ENCODE measurements at regions not wholly inside any gene's neighbourhood (a gene's known extent, or its start where the extent isn't known, plus 50 kb on each side); places are given as distances from the start of the nearest gene placed in this dataset.

GRCh38 chrY:8821106-8821505 is 516.2 kb upstream of the TSPY4 start:
- no peak for TF ChIP-seq POLR2A (IDR thresholded peaks at IDR 0.05; ENCODE audit: low read depth, low read length)
- no peak for TF ChIP-seq CTCF (IDR thresholded peaks at IDR 0.05; ENCODE audit: extremely low read depth in 1 of 2, insufficient read depth in 1 of 2, low read depth in 1 of 2, low read length in 2 of 2)
- TF ChIP-seq, protein P1, sequence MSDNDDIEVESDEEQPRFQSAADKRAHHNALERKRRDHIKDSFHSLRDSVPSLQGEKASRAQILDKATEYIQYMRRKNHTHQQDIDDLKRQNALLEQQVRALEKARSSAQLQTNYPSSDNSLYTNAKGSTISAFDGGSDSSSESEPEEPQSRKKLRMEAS (IDR thresholded peaks at IDR 0.05; ENCODE audit: insufficient read depth, insufficient read length) = no peak
- no peak for TF ChIP-seq EZH2 (IDR thresholded peaks at IDR 0.05; ENCODE audit: borderline replicate concordance, low read depth, low read length, severe bottlenecking)
- TF ChIP-seq JUN (IDR thresholded peaks at IDR 0.05; ENCODE audit: borderline replicate concordance, insufficient read depth, insufficient read length, low read depth) = no peak
- no peak for TF ChIP-seq POLR2AphosphoS5 (IDR thresholded peaks at IDR 0.05; ENCODE audit: insufficient read depth, low read depth, low read length)
- TF ChIP-seq GATA2 (IDR thresholded peaks at IDR 0.05; ENCODE audit: insufficient read depth, insufficient read length, low read depth, low read length) = no peak
- no peak for TF ChIP-seq MYC (IDR thresholded peaks at IDR 0.05; ENCODE audit: low read depth, low read length)
- no peak for TF ChIP-seq FOS (IDR thresholded peaks at IDR 0.05; ENCODE audit: borderline replicate concordance, insufficient read depth, low read length)

Data from endothelial cell of umbilical vein (primary cell).